ENCODE measurements at regions not wholly inside any gene's neighbourhood (a gene's known extent, or its start where the extent isn't known, plus 50 kb on each side); places are given as distances from the start of the nearest gene placed in this dataset.

DNA sequence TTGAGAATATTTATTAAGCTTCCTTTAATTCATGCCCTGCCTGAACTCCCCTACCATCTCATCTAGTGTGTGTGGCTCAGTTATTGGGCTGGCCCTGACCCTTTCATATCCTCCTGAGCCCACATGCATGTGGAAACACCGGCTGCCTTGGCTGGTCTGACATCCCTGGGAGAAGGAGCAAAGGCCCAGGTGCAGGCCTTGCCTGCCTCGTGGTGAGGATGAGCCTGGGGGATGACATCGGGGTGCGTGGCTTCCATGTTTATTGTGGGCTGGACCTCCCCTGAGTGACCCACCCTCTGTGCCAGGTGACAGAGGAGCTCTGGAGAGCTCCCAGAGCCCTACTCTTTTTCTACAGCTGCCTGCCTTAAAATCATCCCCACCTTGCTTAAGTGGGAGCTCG, 69.1 kb downstream of the FOXA2 start:
- Histone ChIP-seq H3K4me3 (ENCODE audit: low read length) (no peak overlapping the region), H3K27me3 (replicated peaks; ENCODE audit: control insufficient read depth, insufficient read depth, low read length) (no peaks in the 10 kb centered on the region), H3K36me3 (ENCODE audit: control insufficient read depth, insufficient read depth, low read length, severe bottlenecking) (no peaks in the 10 kb centered on the region), H3K4me1 (ENCODE audit: control insufficient read depth, insufficient read depth, low read length) (no peaks in the 10 kb centered on the region), H3K9ac (ENCODE audit: low read length) (no peak overlapping the region), H3K9me3 (ENCODE audit: control insufficient read depth, low read length) (no peaks in the 10 kb centered on the region)
- DNase-seq (ENCODE audit: low read depth), result no peak

DNA sequence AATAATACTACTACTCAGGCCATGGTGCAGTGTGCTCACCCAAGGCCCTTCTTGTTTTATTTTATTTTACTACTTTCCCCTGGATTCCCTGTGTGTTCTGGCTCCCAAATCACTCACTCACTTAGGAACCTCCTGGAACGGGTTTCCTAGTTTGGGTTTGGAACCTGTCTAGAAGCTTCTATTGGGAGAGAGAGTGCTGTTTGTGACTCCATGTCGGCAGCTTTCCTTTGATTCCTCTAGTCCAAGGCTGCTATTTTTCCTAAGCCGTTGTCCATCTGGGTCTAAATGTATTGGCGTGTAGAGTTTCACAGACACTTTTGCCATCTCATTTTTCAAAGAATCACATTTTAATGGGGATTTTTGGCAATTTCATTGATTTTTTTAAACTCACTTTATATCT, 70.8 kb downstream of the FOXA2 start:
- Histone ChIP-seq H3K36me3 (ENCODE audit: control insufficient read depth, insufficient read depth, low read length, severe bottlenecking) (no peaks in the 10 kb centered on the region), H3K9ac (ENCODE audit: low read length) (no peak overlapping the region), H3K27me3 (replicated peaks; ENCODE audit: control insufficient read depth, insufficient read depth, low read length) (peaks cover 3% of the 10 kb centered on the region), H3K4me3 (ENCODE audit: low read length) (no peak overlapping the region), H3K4me1 (ENCODE audit: control insufficient read depth, insufficient read depth, low read length) (no peaks in the 10 kb centered on the region), H3K9me3 (ENCODE audit: control insufficient read depth, low read length) (no peaks in the 10 kb centered on the region)
- DNase-seq (ENCODE audit: low read depth), result no peak

DNA sequence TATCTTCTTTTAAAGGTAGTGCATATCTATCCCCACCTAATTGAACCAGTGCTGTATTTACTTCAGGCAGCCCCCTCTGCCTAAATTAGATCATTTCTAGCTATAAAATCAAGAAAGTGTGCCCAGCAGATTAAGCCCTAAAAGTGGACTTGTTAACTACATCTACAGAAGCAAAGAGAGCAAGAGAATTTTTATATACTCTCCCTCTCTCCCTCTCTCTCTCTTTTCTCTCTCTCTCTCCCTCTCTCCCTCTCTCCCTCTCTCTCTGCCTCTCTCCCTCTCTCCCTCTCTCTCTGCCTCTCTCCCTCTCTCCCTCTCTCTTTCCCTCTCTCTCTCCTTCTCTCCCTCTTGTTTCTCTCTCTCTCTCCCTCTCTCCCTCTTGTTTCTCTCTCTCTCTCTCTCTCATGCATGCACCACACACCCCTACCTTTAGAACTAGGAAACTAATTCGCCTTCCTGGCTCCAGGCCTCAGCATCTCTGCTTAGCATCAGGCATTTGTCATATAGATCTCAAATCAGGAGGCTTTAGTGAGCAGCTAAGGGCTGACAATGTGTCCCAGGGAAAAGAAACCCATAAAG, 71.4 kb downstream of the FOXA2 start:
- H3K4me1 ChIP-seq (ENCODE audit: control insufficient read depth, insufficient read depth, low read length), result no peaks in the 10 kb centered on the region
- H3K9ac ChIP-seq (ENCODE audit: low read length), result no peak overlapping the region
- no peak for DNase-seq (ENCODE audit: low read depth)
- H3K27me3 ChIP-seq (replicated peaks; ENCODE audit: control insufficient read depth, insufficient read depth, low read length), result peaks cover 7% of the 10 kb centered on the region
- H3K4me3 ChIP-seq (ENCODE audit: low read length), result no peak overlapping the region
- no peaks in the 10 kb centered on the region for H3K36me3 ChIP-seq (ENCODE audit: control insufficient read depth, insufficient read depth, low read length, severe bottlenecking)
- H3K9me3 ChIP-seq (ENCODE audit: control insufficient read depth, low read length), result no peaks in the 10 kb centered on the region

DNA sequence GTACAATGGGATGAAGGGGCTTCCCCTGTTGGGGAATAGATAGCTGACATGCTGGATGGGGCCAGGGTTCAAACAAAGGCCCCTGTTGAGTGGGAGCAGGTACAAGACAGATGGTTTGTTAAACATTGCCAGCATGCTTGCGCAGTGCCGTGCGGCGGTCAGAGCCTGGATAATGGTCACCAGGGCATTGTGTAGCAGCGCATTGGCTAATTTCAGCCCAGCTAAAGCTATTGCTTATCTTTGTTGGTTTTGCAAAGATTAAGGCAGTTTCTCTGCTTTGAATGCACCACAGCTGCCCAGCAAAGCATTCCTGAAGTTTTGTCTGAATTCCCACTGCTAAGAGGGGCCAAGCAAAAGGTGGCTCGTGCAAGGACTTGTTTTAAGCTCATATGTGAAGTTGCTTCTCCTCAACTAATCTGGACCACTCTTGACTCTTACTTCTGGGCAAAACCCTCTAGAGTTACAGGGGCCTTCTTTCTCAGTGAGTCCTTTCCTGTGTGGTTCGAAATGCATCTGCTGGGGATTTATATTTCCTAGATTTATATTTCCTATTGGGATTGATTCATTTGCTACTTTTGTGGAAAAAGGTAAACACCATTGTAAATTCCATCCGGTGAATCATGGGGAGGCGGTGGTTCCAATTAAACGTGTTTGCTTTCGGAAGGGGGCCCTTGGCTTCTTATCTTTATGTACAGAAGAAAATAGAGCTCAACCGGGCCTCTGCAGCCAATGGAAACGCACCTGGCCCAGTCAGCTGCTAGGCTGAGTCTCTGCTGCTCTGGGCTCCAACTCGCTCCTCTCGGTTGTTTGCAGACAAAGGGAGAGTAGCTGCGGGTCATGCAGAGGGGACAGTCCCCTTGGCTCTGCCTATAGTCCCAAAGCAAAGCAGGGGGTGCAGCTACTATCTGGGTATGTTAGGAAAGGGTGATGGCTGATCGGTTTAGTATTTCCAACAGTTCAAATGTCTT, 72.1 kb downstream of the FOXA2 start:
- no peak for DNase-seq (ENCODE audit: low read depth)
- H3K9me3 ChIP-seq (ENCODE audit: control insufficient read depth, low read length), result no peaks in the 10 kb centered on the region
- H3K36me3 ChIP-seq (ENCODE audit: control insufficient read depth, insufficient read depth, low read length, severe bottlenecking), result no peaks in the 10 kb centered on the region

DNA sequence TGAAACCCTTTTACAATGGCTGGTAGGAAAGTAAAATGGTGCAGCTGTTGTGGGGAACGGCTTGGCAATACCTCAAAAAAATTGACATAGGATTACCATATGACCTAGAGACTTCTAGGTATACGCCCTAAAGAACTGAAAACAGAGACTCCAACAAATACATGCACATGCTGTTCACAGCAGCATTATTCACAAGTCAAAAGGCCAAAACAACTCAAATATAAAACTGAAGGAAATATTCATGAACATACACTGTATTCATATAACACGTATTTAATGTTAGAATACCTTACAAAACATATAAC, 74.6 kb downstream of the FOXA2 start:
- H3K9me3 ChIP-seq (ENCODE audit: control insufficient read depth, low read length), result no peaks in the 10 kb centered on the region
- H3K27me3 ChIP-seq (replicated peaks; ENCODE audit: control insufficient read depth, insufficient read depth, low read length), result peaks cover 7% of the 10 kb centered on the region
- H3K4me1 ChIP-seq (ENCODE audit: control insufficient read depth, insufficient read depth, low read length), result no peaks in the 10 kb centered on the region
- DNase-seq (ENCODE audit: low read depth), result no peak
- no peak overlapping the region for H3K4me3 ChIP-seq (ENCODE audit: low read length)
- H3K9ac ChIP-seq (ENCODE audit: low read length), result no peak overlapping the region
- no peaks in the 10 kb centered on the region for H3K36me3 ChIP-seq (ENCODE audit: control insufficient read depth, insufficient read depth, low read length, severe bottlenecking)

More for the DNA sequence above, 72.1 kb downstream of the FOXA2 start:
- Histone ChIP-seq H3K4me3 (ENCODE audit: low read length) (no peak overlapping the region), H3K27me3 (replicated peaks; ENCODE audit: control insufficient read depth, insufficient read depth, low read length) (peaks cover 7% of the 10 kb centered on the region), H3K9ac (ENCODE audit: low read length) (no peak overlapping the region), H3K4me1 (ENCODE audit: control insufficient read depth, insufficient read depth, low read length) (no peaks in the 10 kb centered on the region)

DNA sequence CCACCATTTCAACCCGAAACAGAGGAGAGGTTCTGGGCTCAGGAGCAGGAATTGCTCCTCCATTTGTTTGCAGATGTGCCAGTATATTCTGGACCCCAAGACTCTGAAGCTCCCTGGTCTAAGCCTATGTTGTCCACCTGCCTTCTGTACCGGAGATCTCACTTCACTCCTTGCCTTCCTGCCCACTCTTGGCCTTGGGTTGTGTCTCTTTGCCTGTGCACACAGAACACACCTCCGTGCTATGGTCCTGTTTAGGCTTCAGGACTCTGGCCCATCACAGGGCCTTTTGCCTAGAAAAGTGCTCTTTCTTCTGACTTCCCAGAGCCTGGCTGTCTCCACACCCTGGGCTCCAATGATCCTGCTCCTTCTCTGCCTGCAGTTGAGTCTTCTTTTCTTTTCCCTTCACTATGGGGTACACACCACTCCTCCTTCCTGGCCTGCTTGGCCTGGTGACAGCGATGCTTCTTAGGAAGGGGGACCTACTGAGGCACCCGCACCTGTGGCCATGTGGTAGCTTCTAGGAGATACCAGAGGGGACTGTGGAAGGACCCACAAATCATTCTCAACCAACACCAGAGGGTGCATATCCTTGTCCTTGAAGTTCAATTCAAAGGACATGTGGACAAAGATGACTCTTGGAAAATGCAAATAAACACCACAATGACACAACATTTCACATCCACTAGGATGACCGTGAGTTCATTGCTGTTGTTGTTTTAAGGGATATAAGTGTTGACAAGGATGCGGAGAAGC, 75.1 kb downstream of the FOXA2 start:
- Histone ChIP-seq H3K36me3 (ENCODE audit: control insufficient read depth, insufficient read depth, low read length, severe bottlenecking) (no peaks in the 10 kb centered on the region), H3K27me3 (replicated peaks; ENCODE audit: control insufficient read depth, insufficient read depth, low read length) (peaks cover 8% of the 10 kb centered on the region), H3K4me3 (ENCODE audit: low read length) (no peak overlapping the region), H3K9me3 (ENCODE audit: control insufficient read depth, low read length) (no peaks in the 10 kb centered on the region), H3K4me1 (ENCODE audit: control insufficient read depth, insufficient read depth, low read length) (no peaks in the 10 kb centered on the region), H3K9ac (ENCODE audit: low read length) (no peak overlapping the region)
- no peak for DNase-seq (ENCODE audit: low read depth)

DNA sequence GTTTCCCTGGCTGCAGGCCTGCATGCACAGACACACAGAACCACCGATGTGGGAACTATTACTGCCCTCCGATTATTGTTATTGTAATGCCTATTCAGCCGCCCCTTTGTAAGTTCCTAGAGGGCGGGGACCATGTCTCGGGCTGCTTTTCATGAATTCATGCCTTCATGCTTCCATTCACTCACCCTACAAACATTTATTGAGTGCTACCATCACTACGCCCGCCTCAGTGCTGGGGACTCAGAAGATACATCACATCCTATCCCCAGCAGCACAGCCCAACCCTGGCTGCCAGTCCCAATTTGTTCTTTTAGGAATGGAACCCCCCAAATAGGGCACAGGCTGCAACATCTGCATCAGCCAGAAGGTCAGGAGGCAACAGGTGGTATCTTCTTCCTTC, 75.9 kb downstream of the FOXA2 start:
- H3K9me3 ChIP-seq (ENCODE audit: control insufficient read depth, low read length), result no peaks in the 10 kb centered on the region
- no peaks in the 10 kb centered on the region for H3K4me1 ChIP-seq (ENCODE audit: control insufficient read depth, insufficient read depth, low read length)
- no peak overlapping the region for H3K9ac ChIP-seq (ENCODE audit: low read length)
- no peaks in the 10 kb centered on the region for H3K36me3 ChIP-seq (ENCODE audit: control insufficient read depth, insufficient read depth, low read length, severe bottlenecking)
- peaks cover 11% of the 10 kb centered on the region for H3K27me3 ChIP-seq (replicated peaks; ENCODE audit: control insufficient read depth, insufficient read depth, low read length)
- no peak for DNase-seq (ENCODE audit: low read depth)
- no peak overlapping the region for H3K4me3 ChIP-seq (ENCODE audit: low read length)

DNA sequence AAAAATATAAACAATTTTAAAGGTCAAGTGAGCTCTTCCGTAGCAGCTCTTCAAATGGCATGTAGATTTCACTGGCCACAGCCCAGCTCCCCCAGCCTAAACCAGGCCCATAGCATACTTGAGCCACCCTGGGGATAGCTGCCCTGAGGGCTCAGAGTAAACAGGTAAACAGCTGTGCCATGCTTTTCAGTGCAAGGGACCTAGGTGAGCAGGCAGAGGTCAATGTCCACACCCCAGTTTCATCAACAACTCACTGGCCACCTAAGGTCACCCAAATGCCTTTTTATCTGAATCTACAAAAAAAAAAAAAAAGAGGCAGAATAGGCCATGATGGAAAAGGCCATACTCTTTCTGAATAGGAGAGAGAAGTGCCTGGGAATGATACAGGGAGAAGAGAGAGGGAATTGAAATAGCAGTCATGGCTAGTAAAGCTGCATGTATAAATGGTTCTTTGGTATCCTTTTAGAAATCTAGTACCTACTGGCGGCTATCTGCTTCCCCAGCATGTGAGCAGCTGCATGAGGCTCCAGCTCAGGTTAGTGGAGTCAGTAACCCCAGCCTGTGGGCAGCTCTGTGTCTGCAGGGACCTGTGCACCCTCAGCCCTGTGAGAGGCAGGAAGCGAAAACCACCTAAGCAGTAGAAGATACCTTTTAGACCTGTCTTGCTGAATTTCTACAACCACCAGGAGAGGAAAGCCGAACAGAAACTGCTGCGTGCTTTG, 77.0 kb downstream of the FOXA2 start:
- no peaks in the 10 kb centered on the region for H3K4me1 ChIP-seq (ENCODE audit: control insufficient read depth, insufficient read depth, low read length)
- DNase-seq (ENCODE audit: low read depth), result no peak
- H3K4me3 ChIP-seq (ENCODE audit: low read length), result no peak overlapping the region
- no peaks in the 10 kb centered on the region for H3K9me3 ChIP-seq (ENCODE audit: control insufficient read depth, low read length)
- peaks cover 14% of the 10 kb centered on the region for H3K27me3 ChIP-seq (replicated peaks; ENCODE audit: control insufficient read depth, insufficient read depth, low read length)
- H3K36me3 ChIP-seq (ENCODE audit: control insufficient read depth, insufficient read depth, low read length, severe bottlenecking), result no peaks in the 10 kb centered on the region
- H3K9ac ChIP-seq (ENCODE audit: low read length), result no peak overlapping the region

DNA sequence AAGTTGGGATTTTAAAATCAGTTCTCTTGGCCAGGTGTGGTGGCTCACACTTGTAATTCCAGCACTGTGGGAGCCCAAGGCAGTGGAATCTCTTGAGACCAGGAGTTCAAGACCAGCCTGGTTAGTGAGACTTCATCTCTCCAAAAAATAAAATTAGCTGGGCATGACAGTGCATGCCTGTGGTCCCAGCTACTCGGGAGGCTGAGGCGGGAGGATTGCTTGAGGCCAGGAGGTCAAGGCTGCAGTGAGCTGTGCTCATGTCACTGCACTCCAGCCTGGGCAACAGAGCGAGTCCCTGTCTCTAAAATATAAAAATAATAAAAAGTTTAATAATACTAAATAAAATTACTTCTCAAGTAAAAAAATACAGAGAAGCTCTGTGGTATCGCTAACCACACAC, 77.5 kb downstream of the FOXA2 start:
- Histone ChIP-seq H3K9ac (ENCODE audit: low read length) (no peak overlapping the region), H3K36me3 (ENCODE audit: control insufficient read depth, insufficient read depth, low read length, severe bottlenecking) (no peaks in the 10 kb centered on the region), H3K27me3 (replicated peaks; ENCODE audit: control insufficient read depth, insufficient read depth, low read length) (peaks cover 14% of the 10 kb centered on the region), H3K4me3 (ENCODE audit: low read length) (no peak overlapping the region), H3K9me3 (ENCODE audit: control insufficient read depth, low read length) (no peaks in the 10 kb centered on the region), H3K4me1 (ENCODE audit: control insufficient read depth, insufficient read depth, low read length) (no peaks in the 10 kb centered on the region)
- no peak for DNase-seq (ENCODE audit: low read depth)

DNA sequence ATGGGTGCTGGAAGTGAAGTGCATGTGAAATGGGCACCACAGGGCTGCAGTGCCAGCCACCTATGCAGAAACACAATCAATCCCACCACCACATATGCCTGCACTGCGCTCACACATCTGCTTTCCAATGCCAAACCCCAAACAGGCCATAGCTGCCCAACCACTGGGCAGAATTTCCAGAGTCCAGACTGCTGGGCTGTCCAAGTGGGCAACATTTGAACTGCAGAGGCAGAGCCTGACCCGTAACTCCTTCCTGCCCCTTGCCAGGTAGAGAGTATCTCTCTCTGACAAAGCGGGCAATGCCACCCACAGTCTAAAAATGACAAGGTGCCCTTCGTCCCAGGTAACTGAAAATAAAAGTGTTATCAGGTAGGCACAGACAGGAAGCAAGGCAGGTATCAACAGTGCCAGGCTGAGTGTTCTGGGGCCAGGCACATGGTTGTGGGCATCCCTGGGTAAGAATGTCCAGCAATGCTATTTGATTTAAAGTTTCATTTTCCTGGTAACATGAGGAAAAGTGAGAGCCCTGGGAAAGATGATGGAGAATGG, 79.5 kb downstream of the FOXA2 start:
- no peaks in the 10 kb centered on the region for H3K9me3 ChIP-seq (ENCODE audit: control insufficient read depth, low read length)
- H3K36me3 ChIP-seq (ENCODE audit: control insufficient read depth, insufficient read depth, low read length, severe bottlenecking), result no peaks in the 10 kb centered on the region
- no peak overlapping the region for H3K4me3 ChIP-seq (ENCODE audit: low read length)
- peaks cover 17% of the 10 kb centered on the region for H3K27me3 ChIP-seq (replicated peaks; ENCODE audit: control insufficient read depth, insufficient read depth, low read length)
- H3K9ac ChIP-seq (ENCODE audit: low read length), result no peak overlapping the region
- H3K4me1 ChIP-seq (ENCODE audit: control insufficient read depth, insufficient read depth, low read length), result no peaks in the 10 kb centered on the region
- no peak for DNase-seq (ENCODE audit: low read depth)

DNA sequence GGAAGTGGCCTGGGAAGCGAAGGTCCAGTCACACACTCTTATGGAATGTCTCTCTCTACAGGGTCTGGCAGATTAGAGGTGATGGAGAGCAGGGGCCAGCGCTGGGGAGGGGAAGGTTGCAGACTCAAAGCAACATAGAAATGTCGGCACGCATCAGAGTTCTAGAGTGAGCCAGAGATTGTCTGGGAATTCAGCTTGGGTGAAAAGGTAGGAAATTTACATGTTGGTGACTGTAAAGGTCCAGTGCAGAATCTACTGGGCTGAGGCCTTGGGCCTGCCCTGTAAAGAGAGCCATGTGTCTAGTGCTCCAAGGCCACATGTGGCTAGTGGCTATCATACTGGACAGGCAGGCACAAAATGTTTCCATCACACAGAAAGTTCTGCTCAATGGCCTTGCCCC, 80.8 kb downstream of the FOXA2 start:
- no peak for DNase-seq (ENCODE audit: low read depth)
- Histone ChIP-seq H3K27me3 (replicated peaks; ENCODE audit: control insufficient read depth, insufficient read depth, low read length) (peaks cover 18% of the 10 kb centered on the region), H3K36me3 (ENCODE audit: control insufficient read depth, insufficient read depth, low read length, severe bottlenecking) (no peaks in the 10 kb centered on the region), H3K9ac (ENCODE audit: low read length) (no peak overlapping the region), H3K9me3 (ENCODE audit: control insufficient read depth, low read length) (no peaks in the 10 kb centered on the region), H3K4me1 (ENCODE audit: control insufficient read depth, insufficient read depth, low read length) (no peaks in the 10 kb centered on the region), H3K4me3 (ENCODE audit: low read length) (no peak overlapping the region)
